ES-I3 (cell line): ENCODE measurements at regions not wholly inside any gene's neighbourhood (a gene's known extent, or its start where the extent isn't known, plus 50 kb on each side); places are given as distances from the start of the nearest gene placed in this dataset.

ENCODE experiments used
- H3K36me3 ChIP-seq: 2 replicates; pipeline ENCODE4 v1.6.1; 2013; ENCODE audit warnings: mild to moderate bottlenecking, low read length, control low read depth, moderate library complexity; ENCODE audit not compliant: insufficient read depth
- H3K4me1 ChIP-seq: 2 replicates; pipeline ENCODE4 v1.6.1; 2013; ENCODE audit warnings: mild to moderate bottlenecking, control low read depth, low read length; ENCODE audit not compliant: insufficient read depth
- H3K9ac ChIP-seq: 2 replicates; pipeline ENCODE4 v1.6.1; 2013; ENCODE audit warnings: low read depth, mild to moderate bottlenecking, low read length, moderate library complexity
- H3K9me3 ChIP-seq: 2 replicates; pipeline ENCODE4 v1.6.1; 2013; ENCODE audit warnings: mild to moderate bottlenecking, low read length, moderate library complexity; ENCODE audit not compliant: control insufficient read depth, insufficient read depth

DNA sequence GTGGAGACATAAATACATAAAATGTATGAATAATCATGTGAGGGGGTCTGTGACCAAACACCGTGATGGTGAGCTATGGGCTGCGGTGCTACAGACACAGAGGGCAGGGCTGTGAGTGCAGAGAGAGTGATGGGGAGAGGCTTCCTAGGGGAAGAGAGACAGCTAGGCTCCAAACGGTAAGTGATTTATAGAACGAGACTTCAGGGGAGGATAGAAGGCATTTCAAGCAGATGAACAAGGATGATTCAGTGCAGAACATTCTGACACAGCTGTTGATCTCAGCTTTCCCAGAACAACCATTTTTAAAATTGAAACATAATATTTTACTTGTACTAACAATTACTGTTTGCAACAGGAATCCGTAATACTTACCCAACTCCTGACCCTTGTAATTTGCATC lies 100.7 kb downstream of the GAS1 start:
- no peaks in the 10 kb centered on the region for H3K4me1 ChIP-seq
- H3K36me3 ChIP-seq: no peaks in the 10 kb centered on the region
- H3K9ac ChIP-seq: no peak overlapping the region
- H3K9me3 ChIP-seq: no peaks in the 10 kb centered on the region

DNA sequence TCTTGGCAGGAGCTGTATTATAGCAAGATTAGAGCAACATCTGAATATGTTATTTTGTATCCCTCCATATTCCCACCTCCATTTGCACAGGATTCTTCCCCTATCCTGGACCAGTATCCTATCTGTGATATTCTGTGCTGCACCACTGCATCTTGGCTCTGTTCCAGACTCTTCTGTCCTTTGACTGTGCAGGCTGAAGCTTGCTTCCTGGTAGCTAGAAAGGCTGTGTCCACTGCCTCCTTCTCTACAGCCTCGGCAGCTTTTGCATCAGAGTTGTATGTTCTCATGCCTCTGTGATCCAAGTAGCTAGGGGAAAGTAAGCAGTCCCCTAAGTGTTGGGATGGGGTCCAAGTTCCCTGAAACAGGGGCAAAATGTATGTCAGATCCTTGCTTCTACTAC lies 104.1 kb downstream of the GAS1 start:
- Histone ChIP-seq H3K9ac (no peak overlapping the region), H3K9me3 (no peaks in the 10 kb centered on the region), H3K36me3 (no peaks in the 10 kb centered on the region), H3K4me1 (no peaks in the 10 kb centered on the region)

DNA sequence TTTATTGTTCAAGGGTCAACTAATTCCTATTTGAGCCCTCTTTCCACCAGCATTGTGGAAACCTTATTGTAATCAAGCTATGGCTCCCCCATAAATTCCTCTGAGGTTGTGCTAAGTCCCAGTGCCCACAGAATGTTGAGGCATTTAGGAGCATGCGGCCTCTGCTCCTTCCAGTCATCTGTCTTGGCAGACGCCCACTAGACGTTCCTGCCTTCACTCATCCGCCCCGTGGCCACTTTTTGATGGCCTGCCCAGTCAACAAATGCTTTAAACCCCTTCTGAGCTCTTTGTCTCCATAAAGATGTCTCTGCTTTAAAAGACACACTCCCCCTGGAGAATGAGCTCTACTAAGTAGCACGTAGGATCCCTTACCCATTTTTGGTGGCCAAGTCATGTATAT lies 104.7 kb downstream of the GAS1 start:
- Histone ChIP-seq H3K4me1 (no peaks in the 10 kb centered on the region), H3K9me3 (no peaks in the 10 kb centered on the region), H3K9ac (no peak overlapping the region)

DNA sequence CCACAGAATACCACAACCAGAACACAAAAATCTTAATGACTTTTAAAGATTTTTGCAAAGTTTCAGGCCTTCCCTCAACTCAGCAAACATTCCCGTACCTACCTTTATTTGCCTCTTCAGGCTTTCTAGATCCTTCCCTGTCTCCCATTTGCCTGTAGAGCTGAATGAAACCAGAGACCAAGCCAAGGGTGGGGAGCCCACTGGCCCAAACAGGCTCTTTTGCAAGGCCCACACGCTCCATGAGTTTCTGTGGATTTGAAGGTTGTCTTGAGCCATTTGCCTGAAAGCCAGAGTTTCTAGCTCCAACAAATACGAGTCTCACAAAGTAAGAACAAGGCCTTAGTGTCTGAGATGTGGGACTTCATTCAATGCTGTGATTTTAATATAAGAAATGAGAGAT lies 107.8 kb downstream of the GAS1 start:
- Histone ChIP-seq H3K36me3 (no peaks in the 10 kb centered on the region), H3K9me3 (no peaks in the 10 kb centered on the region), H3K4me1 (no peaks in the 10 kb centered on the region), H3K9ac (no peak overlapping the region)

More for the DNA sequence above, 104.7 kb downstream of the GAS1 start:
- H3K36me3 ChIP-seq: no peaks in the 10 kb centered on the region

DNA sequence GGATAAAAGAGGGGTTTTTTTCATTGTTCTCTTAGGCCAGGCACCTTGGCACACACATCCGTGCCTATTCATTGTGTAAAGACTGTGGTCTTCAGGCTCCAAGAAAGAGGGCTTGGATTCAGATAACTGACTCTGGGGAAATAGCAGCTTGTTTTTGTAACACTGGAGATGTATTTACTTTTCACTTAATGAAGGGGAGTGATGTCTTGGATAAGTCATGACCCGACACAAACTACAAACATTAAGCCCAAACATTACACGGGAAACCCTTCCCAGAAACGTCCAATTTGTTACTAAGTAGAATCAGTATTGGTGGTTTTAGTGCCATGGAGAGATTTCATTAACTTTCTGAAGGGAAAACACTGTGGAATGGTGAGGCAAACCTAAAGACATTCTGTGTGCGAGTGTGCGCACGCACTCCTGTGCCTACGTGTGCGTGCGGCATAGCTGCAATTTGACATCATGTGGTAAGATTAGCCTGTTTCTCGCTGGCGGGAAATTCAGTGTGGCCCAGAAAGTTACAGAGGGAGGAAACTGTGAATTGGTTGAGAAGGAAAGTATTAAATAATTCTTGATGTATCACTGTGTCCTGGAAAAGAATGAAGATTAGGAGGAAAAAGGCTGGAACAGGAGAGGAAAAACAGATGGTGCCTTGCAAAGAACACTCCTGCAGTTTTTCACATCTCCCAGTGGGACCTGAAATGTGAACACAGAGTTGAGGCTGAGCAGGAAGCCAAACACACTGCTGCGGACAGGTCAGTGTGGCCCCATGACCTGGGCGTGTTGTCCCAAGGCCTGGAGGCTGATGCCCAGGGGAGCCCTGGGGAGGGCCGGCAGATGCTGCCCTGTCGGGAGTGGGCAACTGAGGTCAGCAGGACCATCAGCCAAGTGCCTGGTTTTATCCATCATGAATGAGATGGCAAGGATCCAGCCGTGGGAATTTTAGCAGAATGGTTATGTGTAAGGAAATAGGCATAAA lies 108.5 kb downstream of the GAS1 start:
- H3K4me1 ChIP-seq: no peaks in the 10 kb centered on the region
- no peaks in the 10 kb centered on the region for H3K9me3 ChIP-seq
- H3K36me3 ChIP-seq: no peaks in the 10 kb centered on the region
- H3K9ac ChIP-seq: no peak overlapping the region

DNA sequence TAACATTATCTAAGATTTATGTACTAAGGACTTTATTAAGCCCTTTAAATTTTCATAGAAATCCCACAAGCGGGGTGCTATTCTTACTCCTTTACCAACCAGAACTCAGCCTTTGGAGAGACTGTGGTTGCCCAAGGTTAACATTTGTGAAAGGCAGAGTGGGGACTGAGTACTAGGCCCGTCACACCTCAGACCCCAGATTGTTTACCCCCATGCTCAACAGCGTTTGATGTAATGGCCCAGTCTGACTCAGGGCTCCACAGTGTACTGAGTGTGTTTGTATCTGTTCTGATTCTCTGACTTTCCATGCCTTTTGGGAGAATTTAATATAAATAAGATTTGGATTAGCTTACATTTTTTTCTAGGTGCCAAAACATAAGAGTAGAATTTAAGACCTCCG lies 110.0 kb downstream of the GAS1 start:
- no peaks in the 10 kb centered on the region for H3K36me3 ChIP-seq
- H3K4me1 ChIP-seq: no peaks in the 10 kb centered on the region
- H3K9ac ChIP-seq: no peak overlapping the region
- no peaks in the 10 kb centered on the region for H3K9me3 ChIP-seq

DNA sequence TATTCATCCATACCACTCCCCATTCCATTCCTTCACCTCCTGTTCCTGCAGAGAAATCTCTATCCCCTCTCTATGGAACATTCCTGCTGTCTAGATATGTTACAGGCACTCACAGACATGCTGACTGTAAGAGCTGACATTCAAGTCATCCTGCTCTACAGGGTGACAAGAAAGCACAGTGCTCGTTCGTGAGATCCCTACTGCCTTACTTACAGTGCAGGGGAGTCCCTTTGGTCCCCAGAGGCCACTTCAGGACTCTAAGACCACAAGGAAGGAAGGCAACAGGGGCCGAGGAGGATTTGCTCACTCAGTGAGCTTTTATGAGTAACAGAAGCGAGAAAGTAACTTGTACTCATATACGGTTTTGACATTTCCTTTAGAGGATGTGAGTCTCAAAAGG lies 110.5 kb downstream of the GAS1 start:
- no peaks in the 10 kb centered on the region for H3K9me3 ChIP-seq
- no peaks in the 10 kb centered on the region for H3K36me3 ChIP-seq
- H3K9ac ChIP-seq: no peak overlapping the region
- H3K4me1 ChIP-seq: no peaks in the 10 kb centered on the region

DNA sequence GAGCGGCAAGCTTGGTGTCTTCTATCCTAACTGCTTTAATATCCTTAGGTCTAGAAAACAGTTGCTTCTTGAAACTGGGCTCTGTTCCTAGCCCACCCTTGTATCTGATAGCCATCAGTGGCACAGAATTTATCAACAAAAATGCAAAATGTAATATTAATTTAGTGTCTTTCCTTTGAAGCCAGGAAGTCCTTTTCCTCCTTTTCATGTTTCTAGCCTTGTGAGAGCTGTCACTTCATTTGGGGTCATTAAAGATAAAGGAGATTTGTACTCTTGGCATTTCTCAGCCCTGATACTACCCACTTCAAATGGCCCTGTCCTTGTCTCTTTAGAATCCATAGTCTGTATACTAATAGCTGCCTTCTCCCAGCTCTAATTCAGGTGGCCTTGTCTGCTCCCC lies 111.0 kb downstream of the GAS1 start:
- no peak overlapping the region for H3K9ac ChIP-seq
- H3K9me3 ChIP-seq: no peaks in the 10 kb centered on the region
- H3K4me1 ChIP-seq: no peaks in the 10 kb centered on the region
- no peaks in the 10 kb centered on the region for H3K36me3 ChIP-seq

DNA sequence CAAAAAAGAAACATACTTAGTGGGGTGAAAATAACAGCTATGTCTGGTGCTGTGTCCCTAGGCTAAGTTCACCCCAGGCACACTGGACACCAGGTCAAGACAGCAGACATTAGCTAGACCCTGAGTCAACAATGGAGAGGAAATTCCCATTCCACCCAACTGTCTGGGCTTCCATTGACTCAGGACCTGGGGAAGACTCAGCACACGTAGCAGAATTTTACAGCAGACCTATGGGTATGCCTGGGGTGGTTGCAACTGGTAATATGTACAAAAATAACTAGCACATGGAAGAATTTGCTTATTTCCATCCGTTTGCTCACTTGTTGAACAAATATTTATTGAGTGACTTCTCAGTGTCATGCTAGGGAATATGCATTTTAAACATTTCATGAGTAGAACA lies 117.0 kb downstream of the GAS1 start:
- Histone ChIP-seq H3K36me3 (no peaks in the 10 kb centered on the region), H3K9ac (no peak overlapping the region), H3K4me1 (peaks cover 8% of the 10 kb centered on the region; the same call in 1 of the 2 replicates), H3K9me3 (no peaks in the 10 kb centered on the region)

DNA sequence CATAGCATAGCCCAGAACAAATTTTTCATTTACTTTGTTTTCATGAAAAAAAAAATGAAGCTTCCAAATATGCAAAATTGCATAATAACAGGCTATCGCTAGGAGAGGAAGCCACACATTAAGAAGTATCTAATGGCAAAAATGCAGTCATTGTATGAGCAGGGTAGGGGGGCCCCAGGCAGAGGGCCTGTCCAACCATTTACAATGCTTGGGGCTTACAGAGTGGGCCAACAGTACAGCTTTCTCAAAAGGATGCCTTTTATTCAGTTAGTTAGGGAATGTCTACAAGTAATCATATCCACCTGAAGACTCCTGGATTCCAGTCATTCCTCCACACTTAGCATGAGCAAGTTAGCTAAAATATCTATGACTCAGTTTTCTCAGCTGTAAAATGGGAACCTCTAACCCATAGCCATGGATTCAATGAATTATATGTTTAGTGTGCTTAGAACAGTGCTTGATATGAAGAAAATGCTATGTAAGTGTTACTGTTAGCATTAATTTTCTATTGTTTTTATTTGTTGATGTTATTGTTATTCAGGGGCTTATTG lies 117.7 kb downstream of the GAS1 start:
- Histone ChIP-seq H3K9me3 (no peaks in the 10 kb centered on the region), H3K9ac (no peak overlapping the region), H3K4me1 (peaks cover 8% of the 10 kb centered on the region; the same call in 1 of the 2 replicates), H3K36me3 (no peaks in the 10 kb centered on the region)

DNA sequence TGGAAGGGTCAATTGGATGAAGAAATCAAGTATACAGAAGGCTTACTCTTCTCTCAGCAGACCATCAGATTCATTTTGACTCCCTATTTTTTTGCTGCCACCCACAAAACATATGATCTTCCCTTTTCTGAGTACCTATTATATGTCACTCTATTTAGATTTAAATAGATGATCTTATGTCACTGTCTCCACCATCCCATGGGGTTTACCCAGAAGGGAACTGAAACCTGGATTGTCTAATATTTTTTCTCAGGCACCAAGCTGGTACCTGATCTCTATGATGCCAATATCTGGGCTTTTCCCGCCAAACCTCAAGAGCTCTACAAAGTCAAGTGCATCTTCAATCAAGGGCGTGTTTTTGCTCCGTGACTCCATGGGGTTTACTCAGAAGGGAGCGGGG lies 118.7 kb downstream of the GAS1 start:
- no peaks in the 10 kb centered on the region for H3K9me3 ChIP-seq
- H3K4me1 ChIP-seq: peaks cover 8% of the 10 kb centered on the region; the same call in 1 of the 2 replicates
- no peak overlapping the region for H3K9ac ChIP-seq
- no peaks in the 10 kb centered on the region for H3K36me3 ChIP-seq

DNA sequence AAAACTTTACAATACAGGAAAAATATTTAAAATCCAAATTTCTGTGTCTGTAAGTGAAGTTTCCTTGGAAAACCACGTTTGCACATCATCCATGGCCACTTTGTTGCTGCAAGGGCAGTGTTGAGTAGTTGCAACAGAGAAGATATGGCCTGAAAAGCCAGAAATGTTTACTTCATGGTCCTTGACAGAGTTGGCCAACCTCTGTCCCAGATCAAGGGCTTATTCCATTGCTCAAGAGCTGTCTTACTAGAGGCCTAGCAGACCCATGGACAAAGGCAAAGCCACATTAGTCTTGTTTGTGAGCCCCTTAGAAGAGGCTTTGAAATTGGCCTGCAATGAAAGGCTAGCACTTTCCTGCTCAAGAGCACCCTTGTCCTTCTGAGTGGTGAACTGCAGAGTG lies 119.4 kb downstream of the GAS1 start:
- Histone ChIP-seq H3K4me1 (peaks cover 8% of the 10 kb centered on the region; the same call in 1 of the 2 replicates), H3K9me3 (no peaks in the 10 kb centered on the region), H3K9ac (no peak overlapping the region), H3K36me3 (no peaks in the 10 kb centered on the region)

DNA sequence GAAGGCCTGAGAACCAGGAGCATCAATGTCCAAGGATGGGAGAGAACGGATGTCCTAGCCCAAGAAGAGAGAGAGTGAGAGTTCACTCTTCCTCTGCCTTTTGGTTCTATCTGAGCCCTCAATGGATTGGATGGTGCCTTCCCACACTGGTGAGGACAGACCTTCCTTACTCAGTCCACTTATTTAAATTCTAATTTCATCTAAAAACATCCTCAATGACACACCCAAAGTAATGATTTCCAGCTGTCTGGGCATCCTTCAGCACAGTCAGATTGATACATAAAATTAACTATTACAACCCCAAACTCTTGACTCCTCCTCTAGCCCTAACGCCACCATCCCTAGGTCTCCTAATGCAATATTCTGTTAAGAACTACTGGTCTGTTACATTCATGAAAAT lies 122.0 kb downstream of the GAS1 start:
- no peaks in the 10 kb centered on the region for H3K36me3 ChIP-seq
- peaks cover 8% of the 10 kb centered on the region; the same call in 1 of the 2 replicates for H3K4me1 ChIP-seq
- no peaks in the 10 kb centered on the region for H3K9me3 ChIP-seq
- no peak overlapping the region for H3K9ac ChIP-seq

DNA sequence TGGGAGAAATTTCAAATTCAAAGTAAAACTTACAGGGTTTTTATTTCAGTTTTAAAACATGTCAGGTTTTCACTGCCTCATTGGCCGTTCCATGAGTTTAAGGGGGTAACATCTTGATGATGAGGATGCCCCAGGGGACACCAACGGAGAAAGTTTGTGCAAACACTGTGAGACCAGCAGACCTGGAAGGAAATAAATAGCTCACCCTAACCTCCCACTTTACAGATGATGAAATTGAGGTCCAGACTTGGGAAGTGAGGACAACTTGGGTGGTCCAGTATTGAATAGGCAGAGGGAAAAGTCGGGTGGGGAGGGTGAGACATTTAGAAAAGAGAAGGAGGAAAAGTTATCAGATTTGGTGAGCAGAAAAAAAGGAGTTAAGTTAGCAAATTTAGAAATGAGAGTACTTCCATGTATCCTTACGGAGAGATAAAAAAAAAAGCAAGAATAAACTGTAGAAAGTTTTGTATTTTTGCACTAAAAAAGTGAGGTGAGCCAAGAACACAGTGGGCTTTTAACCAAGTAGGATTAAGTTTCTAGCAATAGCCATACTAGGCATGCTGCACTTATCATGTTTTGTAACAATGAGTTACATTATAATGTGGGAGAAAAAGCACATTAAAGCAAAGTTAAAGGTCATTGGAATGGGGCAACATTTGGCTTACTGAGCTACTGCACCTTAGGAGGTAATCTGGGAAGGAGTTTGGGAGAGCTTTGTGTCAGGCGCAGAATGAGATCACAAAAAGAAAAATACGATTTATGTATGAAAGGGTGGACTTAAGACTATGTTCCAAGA lies 125.1 kb downstream of the GAS1 start:
- Histone ChIP-seq H3K4me1 (no peaks in the 10 kb centered on the region), H3K36me3 (no peaks in the 10 kb centered on the region), H3K9ac (no peak overlapping the region), H3K9me3 (no peaks in the 10 kb centered on the region; the same call in 1 of the 2 replicates)
